H1 (cell line): ENCODE measurements at regions not wholly inside any gene's neighbourhood (a gene's known extent, or its start where the extent isn't known, plus 50 kb on each side); places are given as distances from the start of the nearest gene placed in this dataset.
A peak's percentile ranks its signal among the peaks of the same experiment; 100 is the strongest.

ENCODE experiments used
- CTCF ChIA-PET: fragments of 300-600 bp; sonication (Branson Sonifier 250); formaldehyde crosslinking; loops from one replicate; lab custom pipeline; 2021; ENCODE audit not compliant: partially characterized antibody; lab: Charles Lee
- POLR2A ChIA-PET: fragments of 300-600 bp; sonication (Branson Sonifier 250); formaldehyde crosslinking; loops from one replicate; lab custom pipeline; 2021; ENCODE audit warnings: inconsistent platforms; ENCODE audit not compliant: partially characterized antibody; lab: Charles Lee
- DNase-seq, 2 experiments: peaks; one replicate each; pipeline versions ENCODE4 v3.0.0 to v3.0.0-alpha.2; 2010 to 2022; ENCODE audit warnings: low spot score in 2 of 2, low read depth in 1 of 2, mixed read lengths in 1 of 2
- FAIRE-seq: peaks from 2 replicates; lab custom pipeline; 2011; peaks lifted over from hg19 to GRCh38; lab: Jason Lieb, UNC
- H2AFZ ChIP-seq: 2 replicates; pipeline ENCODE4 v1.8.1; 2012; ENCODE audit warnings: low read length, inconsistent platforms
- H2AK5ac ChIP-seq: 2 replicates; pipeline ENCODE4 v1.6.1; 2013; ENCODE audit warnings: low read depth, low read length
- H2BK120ac ChIP-seq: replicated peaks from 2 replicates; pipeline ENCODE3; 2013; ENCODE audit warnings: low read depth, low read length, inconsistent platforms
- H2BK12ac ChIP-seq: 2 replicates; pipeline ENCODE4 v1.6.1; 2013; ENCODE audit warnings: low read depth, low read length
- H2BK15ac ChIP-seq: 2 replicates; pipeline ENCODE4 v1.6.1; 2013; ENCODE audit warnings: low read length
- H2BK20ac ChIP-seq: 2 replicates; pipeline ENCODE4 v1.6.1; 2013; ENCODE audit warnings: low read length
- H2BK5ac ChIP-seq: 2 replicates; pipeline ENCODE4 v1.6.1; 2013; ENCODE audit warnings: low read depth, low read length
- H3K14ac ChIP-seq: 2 replicates; pipeline ENCODE4 v1.6.1; 2013; ENCODE audit warnings: inconsistent platforms; ENCODE audit not compliant: insufficient read length
- H3K18ac ChIP-seq: 2 replicates; pipeline ENCODE4 v1.6.1; 2013; ENCODE audit warnings: low read length; ENCODE audit errors: extremely low read depth
- H3K23ac ChIP-seq: 2 replicates; pipeline ENCODE4 v1.6.1; 2013; ENCODE audit warnings: inconsistent platforms; ENCODE audit not compliant: insufficient read length
- H3K23me2 ChIP-seq: 2 replicates; pipeline ENCODE4 v1.6.1; 2013; ENCODE audit warnings: low read depth, low read length
- H3K27ac ChIP-seq: 2 replicates; pipeline ENCODE4 v1.6.1; 2011; ENCODE audit warnings: low read depth, low read length, inconsistent platforms
- H3K27me3 ChIP-seq, 4 experiments: replicated peaks in 1 of 4; 1 replicate in 1 of 4; 2 replicates in 3 of 4; pipeline versions ENCODE4 v1.6.1 to v1.8.1; 2011 to 2013; ENCODE audit warnings: low read length in 3 of 4, mild to moderate bottlenecking in 3 of 4, inconsistent platforms in 2 of 4, mixed read lengths in 2 of 4, moderate library complexity in 1 of 4; ENCODE audit not compliant: control insufficient read depth in 3 of 4, insufficient read depth in 3 of 4; ENCODE audit errors: extremely low read depth in 1 of 4
- H3K36me3 ChIP-seq, 4 experiments: 2 replicates each; pipeline versions ENCODE4 v1.6.1 to v1.8.1; 2011 to 2013; ENCODE audit warnings: mild to moderate bottlenecking in 4 of 4, low read length in 3 of 4, moderate library complexity in 2 of 4, control low read depth in 1 of 4, inconsistent platforms in 1 of 4; ENCODE audit not compliant: insufficient read depth in 4 of 4, control insufficient read depth in 2 of 4
- H3K4ac ChIP-seq: replicated peaks from 2 replicates; pipeline ENCODE3; 2013; ENCODE audit warnings: low read length, low read depth, mixed read lengths, inconsistent platforms; ENCODE audit not compliant: insufficient read length
- H3K4me1 ChIP-seq, 4 experiments: replicated peaks in 1 of 4; 1 replicate in 1 of 4; 2 replicates in 3 of 4; pipeline versions ENCODE4 v1.6.1 to v1.8.1; 2011 to 2013; ENCODE audit warnings: low read length in 3 of 4, inconsistent platforms in 2 of 4, mixed read lengths in 1 of 4; ENCODE audit not compliant: insufficient read depth in 4 of 4, control insufficient read depth in 3 of 4
- H3K4me2 ChIP-seq, 2 experiments: 2 replicates each; pipeline versions ENCODE4 v1.6.1 to v1.8.1; 2011 to 2013; ENCODE audit warnings: low read depth in 2 of 2, low read length in 2 of 2, control low read depth in 1 of 2, inconsistent platforms in 1 of 2, mild to moderate bottlenecking in 1 of 2; ENCODE audit not compliant: insufficient read depth in 1 of 2
- H3K4me3 ChIP-seq, 4 experiments: fragments of 200-600, 300-600 bp in 1 of 4; sonication (generic), shearing (Covaris generic), sonication (Bioruptor Twin) in 1 of 4; 2 replicates each; pipeline versions ENCODE4 v1.5.1 to v1.8.1; 2011 to 2016; ENCODE audit warnings: low read length in 4 of 4, low read depth in 3 of 4, control low read depth in 2 of 4, inconsistent platforms in 2 of 4, mild to moderate bottlenecking in 2 of 4, mixed read lengths in 1 of 4, moderate library complexity in 1 of 4; ENCODE audit not compliant: insufficient read depth in 2 of 4; ENCODE audit errors: extremely low read depth in 1 of 4
- H3K56ac ChIP-seq: replicated peaks from 2 replicates; pipeline ENCODE3; 2013; ENCODE audit warnings: low read depth, mild to moderate bottlenecking, mixed read lengths, low read length, inconsistent platforms; ENCODE audit not compliant: insufficient read length
- H3K79me1 ChIP-seq: 2 replicates; pipeline ENCODE4 v1.6.1; 2013; ENCODE audit warnings: low read depth, low read length, control low read depth
- H3K79me2 ChIP-seq, 2 experiments: 2 replicates each; pipeline versions ENCODE4 v1.6.1 to v1.8.1; 2012 to 2013; ENCODE audit warnings: low read length in 2 of 2, mild to moderate bottlenecking in 2 of 2, inconsistent platforms in 1 of 2; ENCODE audit not compliant: insufficient read depth in 2 of 2, control insufficient read depth in 1 of 2
- H3K9ac ChIP-seq, 4 experiments: replicated peaks in 1 of 4; 1 replicate in 1 of 4; 2 replicates in 3 of 4; pipeline versions ENCODE4 v1.6.1 to v1.8.1; 2011 to 2013; ENCODE audit warnings: low read depth in 3 of 4, low read length in 3 of 4, control low read depth in 2 of 4, mild to moderate bottlenecking in 2 of 4, moderate library complexity in 2 of 4, inconsistent platforms in 1 of 4; ENCODE audit errors: extremely low read depth in 1 of 4
- H3K9me3 ChIP-seq, 2 experiments: 2 replicates each; pipeline versions ENCODE4 v1.6.1 to v1.8.1; 2012 to 2013; ENCODE audit warnings: mild to moderate bottlenecking in 2 of 2, moderate library complexity in 2 of 2, control low read depth in 1 of 2, inconsistent platforms in 1 of 2, low read depth in 1 of 2, low read length in 1 of 2, mixed read lengths in 1 of 2; ENCODE audit not compliant: insufficient read depth in 2 of 2
- H4K20me1 ChIP-seq, 2 experiments: replicated peaks in 1 of 2; 2 replicates each; pipeline versions ENCODE3 to v1.8.1; 2011 to 2013; ENCODE audit warnings: inconsistent platforms in 2 of 2, low read length in 2 of 2, mild to moderate bottlenecking in 1 of 2; ENCODE audit not compliant: insufficient read depth in 2 of 2, control insufficient read depth in 1 of 2
- H4K5ac ChIP-seq: 2 replicates; pipeline ENCODE4 v1.6.1; 2013; ENCODE audit warnings: low read length, low read depth, mixed read lengths, inconsistent platforms; ENCODE audit not compliant: insufficient read length
- H4K8ac ChIP-seq: 2 replicates; pipeline ENCODE4 v1.8.0; 2013; ENCODE audit warnings: mild to moderate bottlenecking, moderate library complexity, low read length, inconsistent platforms; ENCODE audit not compliant: insufficient read depth; ENCODE audit errors: extremely low read depth
- H4K91ac ChIP-seq: replicated peaks from 2 replicates; pipeline ENCODE3; 2013; ENCODE audit warnings: low read length, mixed read lengths, inconsistent platforms; ENCODE audit not compliant: insufficient read length
- ATF3 ChIP-seq: IDR thresholded peaks from 2 replicates; pipeline ENCODE4 v1.6.1; 2011; ENCODE audit warnings: low read depth, mild to moderate bottlenecking, low read length; ENCODE audit not compliant: insufficient read depth
- CBX5 ChIP-seq: fragments of 300-800, 300-1000 bp; sonication (generic); IDR thresholded peaks from 2 replicates; pipeline ENCODE4 v1.7.1; 2016; ENCODE audit warnings: antibody characterized with exemption, low read length, low read depth
- CTBP2 ChIP-seq: IDR thresholded peaks from 2 replicates; pipeline ENCODE4 v1.7.0; 2011; ENCODE audit warnings: borderline replicate concordance, mild to moderate bottlenecking, moderate library complexity, mixed read lengths, low read length; ENCODE audit not compliant: insufficient read depth, insufficient read length
- FOSL1 ChIP-seq: IDR thresholded peaks from 2 replicates; pipeline ENCODE4 v1.6.1; 2011; ENCODE audit warnings: mild to moderate bottlenecking, low read depth, low read length, moderate library complexity; ENCODE audit not compliant: insufficient read depth
- HDAC2 ChIP-seq, 2 experiments: fragments of 300-600 bp in 1 of 2; sonication (generic) in 1 of 2; IDR thresholded peaks; 2 replicates each; pipeline ENCODE4 v1.6.1; 2011 to 2012; ENCODE audit warnings: low read depth in 2 of 2, low read length in 2 of 2, mild to moderate bottlenecking in 2 of 2, moderate library complexity in 2 of 2, borderline replicate concordance in 1 of 2, inconsistent platforms in 1 of 2
- KDM4A ChIP-seq: IDR thresholded peaks from one replicate; pipeline ENCODE4 v1.7.1; 2012; ENCODE audit warnings: low read depth, mild to moderate bottlenecking, moderate library complexity, low read length, inconsistent platforms; ENCODE audit not compliant: severe bottlenecking
- POLR2AphosphoS5 ChIP-seq: IDR thresholded peaks from 2 replicates; pipeline ENCODE4 v1.6.1; 2011; ENCODE audit warnings: low read depth, low read length
- RAD21 ChIP-seq, 2 experiments: IDR thresholded peaks in 1 of 2; conservative IDR thresholded peaks in 1 of 2; 2 replicates each; pipeline ENCODE4 v1.6.1; 2011; ENCODE audit warnings: low read depth in 2 of 2, low read length in 2 of 2, improper control_type of control experiment in 1 of 2, inconsistent platforms in 1 of 2, mild to moderate bottlenecking in 1 of 2, moderate library complexity in 1 of 2
- SIN3A ChIP-seq, 2 experiments: IDR thresholded peaks in 1 of 2; conservative IDR thresholded peaks in 1 of 2; 2 replicates each; pipeline ENCODE4 v1.6.1; 2011 to 2012; ENCODE audit warnings: low read length in 2 of 2, improper control_type of control experiment in 1 of 2, low read depth in 1 of 2, mild to moderate bottlenecking in 1 of 2
- SIRT6 ChIP-seq: IDR thresholded peaks from one replicate; pipeline ENCODE4 v1.7.1; 2012; ENCODE audit warnings: low read length, inconsistent platforms
- TCF12 ChIP-seq: IDR thresholded peaks from 2 replicates; pipeline ENCODE4 v1.6.1; 2011; ENCODE audit warnings: low read depth, mild to moderate bottlenecking, low read length
- YY1 ChIP-seq: IDR thresholded peaks from 2 replicates; pipeline ENCODE4 v1.6.1; 2011; ENCODE audit warnings: low read depth, mild to moderate bottlenecking, low read length
- WGBS, 2 experiments: shearing (Covaris generic) in 1 of 2; methylation state at CpG; one replicate each; pipeline versions ENCODE4 v1.1.6 to v1.1.7; 2013 to 2015; ENCODE audit warnings: low lambda C conversion rate in 2 of 2, mixed read lengths in 2 of 2, inconsistent platforms in 1 of 2, low coverage in 1 of 2, missing lambda C conversion rate in 1 of 2; ENCODE audit not compliant: insufficient replicate concordance in 2 of 2, insufficient coverage in 1 of 2, insufficient read length in 1 of 2; ENCODE audit errors: extremely low coverage in 1 of 2, missing lambda C conversion rate in 1 of 2; 5-methylcytosine and 5-hydroxymethylcytosine counted together

DNA sequence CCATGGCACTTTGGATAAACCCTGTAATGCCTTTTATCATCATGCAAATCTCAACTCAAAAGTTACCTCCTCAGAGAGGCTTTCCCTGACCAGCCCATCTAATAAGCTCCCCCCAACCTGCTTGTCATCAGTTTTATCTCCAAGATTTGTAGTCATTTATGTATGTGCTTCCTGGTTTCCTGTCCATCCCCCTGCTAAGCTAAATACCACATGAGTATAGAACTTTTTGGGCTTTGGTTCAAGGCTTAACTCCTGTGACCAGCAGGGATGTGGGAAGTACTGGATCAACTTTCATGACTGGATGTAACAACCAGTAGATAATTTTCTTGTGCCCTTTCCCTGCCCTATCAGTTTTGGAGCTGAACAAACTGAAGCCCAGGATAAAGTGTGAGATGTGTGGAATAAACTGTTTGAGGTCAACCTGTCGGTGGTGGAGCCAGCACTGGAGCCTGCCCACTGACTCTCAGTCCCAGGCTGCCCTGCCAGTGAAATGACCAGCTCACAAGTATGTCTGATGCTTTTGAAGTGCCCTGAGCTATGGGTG is 148.6 kb downstream of the CYP26A1 start:
- no peak overlapping the region for H4K8ac ChIP-seq
- H3K4me1 ChIP-seq: no peaks in the 10 kb centered on the region; a peak in 1 of 7 replicates
- H3K79me1 ChIP-seq: no peaks in the 10 kb centered on the region
- no peak overlapping the region for H2BK5ac ChIP-seq
- H3K9ac ChIP-seq: no peak overlapping the region
- no peaks in the 10 kb centered on the region for H3K23me2 ChIP-seq
- no peak overlapping the region for H3K4me3 ChIP-seq
- H2AFZ ChIP-seq: no peak overlapping the region
- H2BK20ac ChIP-seq: peak overlapping the region; percentile 56; the same call in 1 of the 2 replicates
- no peak overlapping the region for H3K14ac ChIP-seq
- POLR2A ChIA-PET: interaction anchor here (0.7 to 3.0 kb wide), 3 partner anchors 49 to 99 kb away, joined by 3 to 8 read pairs (median 3); no protein-coding TSS in a partner anchor
- no peak for DNase-seq
- no peaks in the 10 kb centered on the region for H3K79me2 ChIP-seq
- H3K4me2 ChIP-seq: no peak overlapping the region
- no peak overlapping the region for H4K5ac ChIP-seq
- H4K20me1 ChIP-seq: no peaks in the 10 kb centered on the region
- CTCF ChIA-PET: interaction anchor here (0.7 to 4.8 kb wide), 17 partner anchors 11 to 138 kb away, joined by 3 to 31 read pairs (median 4); no protein-coding TSS in a partner anchor
- peak overlapping the region; percentile 13; the same call in 1 of the 2 replicates for H3K18ac ChIP-seq
- no peak overlapping the region for H2BK12ac ChIP-seq
- peak overlapping the region; percentile 87 for H4K91ac ChIP-seq
- peak overlapping the region; percentile 20; the same call in 1 of the 2 replicates for H2BK15ac ChIP-seq
- FAIRE-seq: no peak
- no peak overlapping the region; the same call in 1 of the 2 replicates for H2AK5ac ChIP-seq
- H3K23ac ChIP-seq: no peak overlapping the region
- no peaks in the 10 kb centered on the region for H3K27me3 ChIP-seq
- H3K4ac ChIP-seq: no peak overlapping the region
- WGBS, 2 experiments: 93% methylated on average over 1 of the region's 1 CpG; no CpG with 5 or more reads in 1 of the 2 experiments
- H2BK120ac ChIP-seq: no peak overlapping the region
- no peaks in the 10 kb centered on the region; a peak in 1 of 4 replicates for H3K9me3 ChIP-seq
- H3K56ac ChIP-seq: no peak overlapping the region
- H3K27ac ChIP-seq: no peak overlapping the region
- no peaks in the 10 kb centered on the region for H3K36me3 ChIP-seq
- TF ChIP-seq TCF12 (no peak), CTBP2 (no peak), HDAC2 (IDR thresholded peaks at IDR 0.05; ENCODE audit: borderline replicate concordance in 1 of 2, low read depth in 2 of 2, low read length in 2 of 2) (no peak), CBX5 (no peak), ATF3 (no peak), SIN3A (conservative IDR thresholded peaks at IDR 0.05 in 1 of 2, IDR thresholded peaks at IDR 0.05 in 1 of 2; ENCODE audit: low read depth in 1 of 2, low read length in 2 of 2) (no peak), KDM4A (no peak), FOSL1 (no peak), POLR2AphosphoS5 (no peak), SIRT6 (no peak), RAD21 (IDR thresholded peaks at IDR 0.05 in 1 of 2, conservative IDR thresholded peaks at IDR 0.05 in 1 of 2; ENCODE audit: low read depth in 2 of 2, low read length in 2 of 2) (no peak), YY1 (no peak)
